Ammon's horn (tissue), 1 donor: ENCODE measurements at regions not wholly inside any gene's neighbourhood (a gene's known extent, or its start where the extent isn't known, plus 50 kb on each side); places are given as distances from the start of the nearest gene placed in this dataset.
"Not testable (repeated sequence)": the region's sequence is repeated elsewhere in the genome, so short reads cannot be mapped to it uniquely, and the experiment has no call there.

Experiments
- DNase-seq: peaks from one replicate; pipeline ENCODE4 v3.0.0-alpha.2; 2016; ENCODE audit warnings: low spot score

- DNase-seq: no peak
Observed at GRCh38 chr2:100741880-100742276, 78.1 kb upstream of the NPAS2 start.

- no peak for DNase-seq
Observed at GRCh38 chr2:100742277-100743254, 77.4 kb upstream of the NPAS2 start.

- no peak for DNase-seq
Observed at GRCh38 chr2:100743741-100744140, 76.2 kb upstream of the NPAS2 start.

GRCh38 chr2:100744184-100744583 lies 75.8 kb upstream of the NPAS2 start:
- DNase-seq: no peak

GRCh38 chr2:100744589-100744988 lies 75.3 kb upstream of the NPAS2 start:
- no peak for DNase-seq

- DNase-seq: peak; percentile 8
Observed at GRCh38 chr2:100745604-100746003, 74.3 kb upstream of the NPAS2 start.

GRCh38 chr2:100747551-100747950 lies 72.4 kb upstream of the NPAS2 start:
- no peak for DNase-seq

- no peak for DNase-seq
Observed at GRCh38 chr2:100747996-100748615, 71.8 kb upstream of the NPAS2 start.

- no peak for DNase-seq
Observed at GRCh38 chr2:100748673-100749072, 71.3 kb upstream of the NPAS2 start.

GRCh38 chr2:100749771-100750542 lies 70.0 kb upstream of the NPAS2 start:
- DNase-seq: no peak

GRCh38 chr2:100751871-100752625 lies 67.9 kb upstream of the NPAS2 start:
- not testable (repeated sequence) for DNase-seq

GRCh38 chr2:100752628-100753333 lies 67.2 kb upstream of the NPAS2 start:
- DNase-seq: peak; percentile 36

GRCh38 chr2:100753444-100753843 lies 66.5 kb upstream of the NPAS2 start:
- no peak for DNase-seq

GRCh38 chr2:100753881-100754280 lies 66.1 kb upstream of the NPAS2 start:
- no peak for DNase-seq

- DNase-seq: no peak
Observed at GRCh38 chr2:100754951-100755350, 65.0 kb upstream of the NPAS2 start.

- DNase-seq: no peak
Observed at GRCh38 chr2:100755441-100755840, 64.5 kb upstream of the NPAS2 start.

- no peak for DNase-seq
Observed at GRCh38 chr2:100756704-100757103, 63.2 kb upstream of the NPAS2 start.

- no peak for DNase-seq
Observed at GRCh38 chr2:100757621-100758394, 62.1 kb upstream of the NPAS2 start.

GRCh38 chr2:100759901-100760300 lies 60.0 kb upstream of the NPAS2 start:
- no peak for DNase-seq

GRCh38 chr2:100761365-100761764 lies 58.6 kb upstream of the NPAS2 start:
- DNase-seq: no peak
